ENCODE measurements at regions not wholly inside any gene's neighbourhood (a gene's known extent, or its start where the extent isn't known, plus 50 kb on each side); places are given as distances from the start of the nearest gene placed in this dataset.

- peaks cover 2% of the 10 kb centered on the region for H3K27me3 Mint-ChIP-seq (ENCODE audit: unreplicated experiment)
- no peak for DNase-seq (ENCODE audit: low spot score)
- no peak overlapping the region for H3K4me3 Mint-ChIP-seq (ENCODE audit: unreplicated experiment)
- H3K4me1 Mint-ChIP-seq (ENCODE audit: unreplicated experiment): no peaks in the 10 kb centered on the region
- no peak for TF ChIP-seq CTCF (IDR thresholded peaks at IDR 0.05; ENCODE audit: unreplicated experiment)
- H3K36me3 Mint-ChIP-seq (ENCODE audit: low read depth, unreplicated experiment): no peaks in the 10 kb centered on the region
- no peaks in the 10 kb centered on the region for H3K9me3 Mint-ChIP-seq (ENCODE audit: unreplicated experiment)
- no peak overlapping the region for H3K27ac Mint-ChIP-seq (ENCODE audit: unreplicated experiment)
These were observed 153.6 kb upstream of the STX18 start for GRCh38 chr4:4695497-4695896.

GRCh38 chr4:4694827-4695226 lies 153.0 kb upstream of the STX18 start:
- Mint-ChIP-seq H3K4me1 (ENCODE audit: unreplicated experiment) (no peaks in the 10 kb centered on the region), H3K27me3 (ENCODE audit: unreplicated experiment) (peaks cover 2% of the 10 kb centered on the region), H3K27ac (ENCODE audit: unreplicated experiment) (no peak overlapping the region), H3K36me3 (ENCODE audit: low read depth, unreplicated experiment) (peaks cover 5% of the 10 kb centered on the region), H3K4me3 (ENCODE audit: unreplicated experiment) (no peak overlapping the region), H3K9me3 (ENCODE audit: unreplicated experiment) (no peaks in the 10 kb centered on the region)
- TF ChIP-seq CTCF (IDR thresholded peaks at IDR 0.05; ENCODE audit: unreplicated experiment): no peak
- no peak for DNase-seq (ENCODE audit: low spot score)

GRCh38 chr4:4694296-4694772 lies 152.5 kb upstream of the STX18 start:
- Mint-ChIP-seq H3K27ac (ENCODE audit: unreplicated experiment) (no peak overlapping the region), H3K27me3 (ENCODE audit: unreplicated experiment) (peaks cover 2% of the 10 kb centered on the region), H3K9me3 (ENCODE audit: unreplicated experiment) (no peaks in the 10 kb centered on the region), H3K4me3 (ENCODE audit: unreplicated experiment) (no peak overlapping the region), H3K36me3 (ENCODE audit: low read depth, unreplicated experiment) (peaks cover 5% of the 10 kb centered on the region), H3K4me1 (ENCODE audit: unreplicated experiment) (no peaks in the 10 kb centered on the region)
- peak; percentile 25 for TF ChIP-seq CTCF (IDR thresholded peaks at IDR 0.05; ENCODE audit: unreplicated experiment)
- DNase-seq (ENCODE audit: low spot score): no peak

- Mint-ChIP-seq H3K27ac (ENCODE audit: unreplicated experiment) (no peak overlapping the region), H3K9me3 (ENCODE audit: unreplicated experiment) (no peaks in the 10 kb centered on the region), H3K36me3 (ENCODE audit: low read depth, unreplicated experiment) (peaks cover 5% of the 10 kb centered on the region), H3K4me3 (ENCODE audit: unreplicated experiment) (no peak overlapping the region), H3K27me3 (ENCODE audit: unreplicated experiment) (peaks cover 2% of the 10 kb centered on the region), H3K4me1 (ENCODE audit: unreplicated experiment) (no peaks in the 10 kb centered on the region)
- no peak for TF ChIP-seq CTCF (IDR thresholded peaks at IDR 0.05; ENCODE audit: unreplicated experiment)
- no peak for DNase-seq (ENCODE audit: low spot score)
These were observed 152.0 kb upstream of the STX18 start for GRCh38 chr4:4693755-4694295.

GRCh38 chr4:4693258-4693657 lies 151.4 kb upstream of the STX18 start:
- no peak for TF ChIP-seq CTCF (IDR thresholded peaks at IDR 0.05; ENCODE audit: unreplicated experiment)
- Mint-ChIP-seq H3K27ac (ENCODE audit: unreplicated experiment) (no peak overlapping the region), H3K4me1 (ENCODE audit: unreplicated experiment) (no peaks in the 10 kb centered on the region), H3K4me3 (ENCODE audit: unreplicated experiment) (no peak overlapping the region), H3K9me3 (ENCODE audit: unreplicated experiment) (no peaks in the 10 kb centered on the region), H3K36me3 (ENCODE audit: low read depth, unreplicated experiment) (peaks cover 5% of the 10 kb centered on the region), H3K27me3 (ENCODE audit: unreplicated experiment) (peaks cover 2% of the 10 kb centered on the region)
- DNase-seq (ENCODE audit: low spot score): no peak
